Gastroesophageal sphincter (tissue), 4 donors: ENCODE measurements at regions not wholly inside any gene's neighbourhood (a gene's known extent, or its start where the extent isn't known, plus 50 kb on each side); places are given as distances from the start of the nearest gene placed in this dataset.
"Not testable (repeated sequence)": the region's sequence is repeated elsewhere in the genome, so short reads cannot be mapped to it uniquely, and the experiment has no call there.

Experiments used
- ATAC-seq: fragments of 150-250 bp; one replicate; pipeline ENCODE4 v1.9.1; 2016; ENCODE audit warnings: mild to moderate bottlenecking, moderate library complexity
- H3K27ac ChIP-seq, 4 donors: fragments of 200-600 bp; sonication (generic) in 3 of 4; 1 replicate in 3 of 4; 2 replicates in 1 of 4; pipeline ENCODE4 v1.5.1; 2016 to 2019
- H3K27me3 ChIP-seq: fragments of 200-600 bp; sonication (generic); one replicate; pipeline ENCODE4 v1.5.1; 2019
- H3K36me3 ChIP-seq, 2 donors: fragments of 200-600 bp; sonication (generic); one replicate each; pipeline ENCODE4 v1.5.1; 2019; ENCODE audit warnings: control low read depth in 1 of 2
- H3K4me1 ChIP-seq, 3 donors: fragments of 200-600 bp; sonication (generic); 1 replicate in 2 of 3; 2 replicates in 1 of 3; pipeline ENCODE4 v1.5.1; 2016 to 2019; ENCODE audit warnings: control low read depth in 2 of 3
- H3K4me3 ChIP-seq, 2 donors: fragments of 200-600 bp; sonication (generic); one replicate each; pipeline ENCODE4 v1.5.1; 2019; ENCODE audit warnings: mild to moderate bottlenecking in 1 of 2, moderate library complexity in 1 of 2
- H3K9me3 ChIP-seq, 3 donors: fragments of 200-600 bp; sonication (generic); one replicate each; pipeline ENCODE4 v1.5.1; 2017 to 2019; ENCODE audit warnings: control low read depth in 2 of 3
- CTCF ChIP-seq, 4 experiments: fragments of 200-600 bp in 2 of 4; fragments of 450-650 bp in 2 of 4; sonication (generic) in 1 of 4; IDR thresholded peaks; one replicate each; pipeline ENCODE4 v1.5.1; 2017 to 2019; ENCODE audit warnings: antibody characterized with exemption in 4 of 4, mild to moderate bottlenecking in 2 of 4, moderate library complexity in 2 of 4
- EP300 ChIP-seq: sonication (generic); formaldehyde crosslinking; IDR thresholded peaks from one replicate; pipeline ENCODE4 v1.6.1; 2017; ENCODE audit warnings: antibody characterized with exemption, mild to moderate bottlenecking
- POLR2A ChIP-seq, 2 donors: fragments of 450-650 bp; IDR thresholded peaks; one replicate each; pipeline ENCODE4 v1.6.1; 2017; ENCODE audit warnings: antibody characterized with exemption in 2 of 2, mild to moderate bottlenecking in 2 of 2, moderate library complexity in 1 of 2
- POLR2AphosphoS5 ChIP-seq: sonication (generic); formaldehyde crosslinking; IDR thresholded peaks from one replicate; pipeline ENCODE4 v1.6.1; 2017; ENCODE audit warnings: antibody characterized with exemption
- WGBS, 2 donors: methylation state at CpG; one replicate each; pipeline ENCODE4 v1.1.5; 2018; ENCODE audit warnings: low coverage in 1 of 2; 5-methylcytosine and 5-hydroxymethylcytosine counted together

- no peak for ATAC-seq
- Histone ChIP-seq H3K4me1 (no peaks in the 10 kb centered on the region), H3K4me3 (no peak overlapping the region), H3K27me3 (no peaks in the 10 kb centered on the region), H3K36me3 (no peaks in the 10 kb centered on the region), H3K9me3 (peaks cover 0 to 4% (median 0%) of the 10 kb centered on the region in 3 donors), H3K27ac (no peak overlapping the region)
- no peak for TF ChIP-seq EP300
- no peak for TF ChIP-seq POLR2A (IDR thresholded peaks at IDR 0.05)
- no peak for TF ChIP-seq POLR2AphosphoS5
- no peak for TF ChIP-seq CTCF (IDR thresholded peaks at IDR 0.05)
- 87 to 100% methylated on average over 1 to 7 of the region's 9 CpGs for WGBS, 2 donors
Observed at GRCh38 chr3:5917932-5918331, 730.4 kb downstream of the EDEM1 start.

- no peaks in the 10 kb centered on the region for H3K36me3 ChIP-seq
- H3K27ac ChIP-seq = no peak overlapping the region
- 75 to 87% methylated on average over 6 to 7 of the region's 7 CpGs for WGBS, 2 donors
- H3K9me3 ChIP-seq = peaks cover 0 to 4% (median 0%) of the 10 kb centered on the region in 3 donors
- H3K4me1 ChIP-seq = no peaks in the 10 kb centered on the region
- H3K4me3 ChIP-seq = no peak overlapping the region
- no peak for ATAC-seq
- no peaks in the 10 kb centered on the region for H3K27me3 ChIP-seq
- no peak for TF ChIP-seq CTCF (IDR thresholded peaks at IDR 0.05)
- no peak for TF ChIP-seq POLR2A (IDR thresholded peaks at IDR 0.05)
- TF ChIP-seq POLR2AphosphoS5 = no peak
- TF ChIP-seq EP300 = no peak
Observed at GRCh38 chr3:5918626-5919025, 731.1 kb downstream of the EDEM1 start.

- ATAC-seq = no peak
- no peaks in the 10 kb centered on the region for H3K27me3 ChIP-seq
- no peaks in the 10 kb centered on the region for H3K36me3 ChIP-seq
- H3K4me3 ChIP-seq = no peak overlapping the region
- 80% methylated on average over 2 of the region's 7 CpGs; no CpG with 5 or more reads in 1 of the 2 donors for whole genome bisulfite sequencing, 2 donors
- no peaks in the 10 kb centered on the region for H3K9me3 ChIP-seq
- TF ChIP-seq POLR2AphosphoS5 = no peak
- no peak for TF ChIP-seq POLR2A (IDR thresholded peaks at IDR 0.05)
- no peak for TF ChIP-seq EP300
- TF ChIP-seq CTCF (IDR thresholded peaks at IDR 0.05) = no peak
- no peaks in the 10 kb centered on the region for H3K4me1 ChIP-seq
- H3K27ac ChIP-seq = no peak overlapping the region
Observed at GRCh38 chr3:5929027-5929426, 741.5 kb downstream of the EDEM1 start.

DNA sequence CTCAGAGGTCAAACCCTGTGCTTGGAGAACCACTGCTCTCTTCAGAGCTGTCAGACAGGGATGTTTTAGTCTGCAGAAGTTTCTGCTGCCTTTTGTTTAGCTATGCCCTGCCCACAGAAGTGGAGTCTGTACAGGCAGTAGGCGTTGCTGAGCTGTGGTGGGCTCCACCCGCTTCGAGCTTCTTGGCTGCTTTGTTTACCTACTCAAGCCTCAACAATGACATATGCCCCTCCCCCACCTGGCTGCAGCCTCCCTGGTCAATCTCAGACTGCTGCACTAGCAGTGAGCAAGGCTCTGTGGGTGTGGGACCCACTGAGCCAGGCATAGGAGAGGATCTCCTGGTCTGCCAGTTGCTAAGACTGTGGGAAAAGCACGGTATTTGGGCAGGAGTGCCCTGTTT lies 756.6 kb downstream of the EDEM1 start:
- not testable (repeated sequence) for H3K27ac ChIP-seq, H3K4me3 ChIP-seq, ATAC-seq, H3K4me1 ChIP-seq, H3K27me3 ChIP-seq, H3K36me3 ChIP-seq
- WGBS, 2 donors = 49% methylated on average over 3 of the region's 4 CpGs; no CpG with 5 or more reads in 1 of the 2 donors
- peaks cover 0 to 12% (median 0%) of the 10 kb centered on the region in 3 donors for H3K9me3 ChIP-seq

GRCh38 chr3:5948084-5948483 lies 760.6 kb downstream of the EDEM1 start:
- TF ChIP-seq CTCF (IDR thresholded peaks at IDR 0.05) (no peak), EP300 (no peak), POLR2A (IDR thresholded peaks at IDR 0.05) (no peak), POLR2AphosphoS5 (no peak)
- Histone ChIP-seq H3K27me3 (no peaks in the 10 kb centered on the region), H3K27ac (no peak overlapping the region), H3K4me1 (no peaks in the 10 kb centered on the region), H3K36me3 (no peaks in the 10 kb centered on the region), H3K9me3 (no peaks in the 10 kb centered on the region), H3K4me3 (no peak overlapping the region)
- no peak for ATAC-seq
- 93 to 100% methylated on average over 1 of the region's 1 CpG for WGBS, 2 donors
